Body of pancreas (tissue), 4 donors: ENCODE measurements at regions not wholly inside any gene's neighbourhood (a gene's known extent, or its start where the extent isn't known, plus 50 kb on each side); places are given as distances from the start of the nearest gene placed in this dataset.
"Not testable (repeated sequence)": the region's sequence is repeated elsewhere in the genome, so short reads cannot be mapped to it uniquely, and the experiment has no call there.

ENCODE experiments used
- ATAC-seq: fragments of 150-250 bp; one replicate; pipeline ENCODE4 v1.9.1; 2016
- DNase-seq, 4 donors: peaks; one replicate each; pipeline ENCODE4 v3.0.0-alpha.2; 2019
- H3K27ac ChIP-seq, 4 donors: fragments of 200-600 bp; sonication (generic); 1 replicate in 3 of 4; 2 replicates in 1 of 4; pipeline versions ENCODE4 v1.5.1 to v1.6.1; 2016 to 2019; ENCODE audit warnings: mild to moderate bottlenecking in 1 of 4, mixed read lengths in 1 of 4, moderate library complexity in 1 of 4
- H3K27me3 ChIP-seq, 2 donors: fragments of 200-600 bp; sonication (generic); one replicate each; pipeline ENCODE4 v1.6.0; 2016; ENCODE audit warnings: mild to moderate bottlenecking in 1 of 2
- H3K36me3 ChIP-seq, 2 donors: fragments of 200-600 bp; sonication (generic); replicated peaks in 1 of 2; 2 replicates each; pipeline ENCODE4 v1.5.1; 2016; ENCODE audit warnings: low read depth in 2 of 2; ENCODE audit not compliant: insufficient read depth in 1 of 2
- H3K4me1 ChIP-seq: fragments of 200-600 bp; sonication (generic); one replicate; pipeline ENCODE4 v1.6.0; 2016
- H3K4me3 ChIP-seq, 2 donors: fragments of 200-600 bp; sonication (generic); 1 replicate in 1 of 2; 2 replicates in 1 of 2; pipeline ENCODE4 v1.5.1; 2016 to 2019
- H3K9me3 ChIP-seq, 3 donors: fragments of 200-600 bp; sonication (generic); 1 replicate in 2 of 3; 2 replicates in 1 of 3; pipeline ENCODE4 v1.5.1; 2016
- POLR2A ChIP-seq, 3 donors: fragments of 450-650 bp; IDR thresholded peaks; one replicate each; pipeline ENCODE4 v1.6.1; 2016; ENCODE audit warnings: antibody characterized with exemption in 3 of 3, mild to moderate bottlenecking in 2 of 3
- WGBS, 2 donors: methylation state at CpG; one replicate each; pipeline ENCODE4 v1.1.5; 2017; 5-methylcytosine and 5-hydroxymethylcytosine counted together
- intact Hi-C: fragments of 100-400 bp; cut with DNase I; formaldehyde crosslinking; loops from one replicate; pipeline ENCODE4 v1.15.1; 2023
- TF ChIP-seq, protein P1 (sequence below), 7 experiments: fragments of 450-650 bp in 4 of 7; fragments of 200-600 bp in 3 of 7; sonication (generic) in 3 of 7; IDR thresholded peaks; one replicate each; pipeline ENCODE4 v1.5.1; 2016 to 2019; ENCODE audit warnings: antibody characterized with exemption in 7 of 7

DNA sequence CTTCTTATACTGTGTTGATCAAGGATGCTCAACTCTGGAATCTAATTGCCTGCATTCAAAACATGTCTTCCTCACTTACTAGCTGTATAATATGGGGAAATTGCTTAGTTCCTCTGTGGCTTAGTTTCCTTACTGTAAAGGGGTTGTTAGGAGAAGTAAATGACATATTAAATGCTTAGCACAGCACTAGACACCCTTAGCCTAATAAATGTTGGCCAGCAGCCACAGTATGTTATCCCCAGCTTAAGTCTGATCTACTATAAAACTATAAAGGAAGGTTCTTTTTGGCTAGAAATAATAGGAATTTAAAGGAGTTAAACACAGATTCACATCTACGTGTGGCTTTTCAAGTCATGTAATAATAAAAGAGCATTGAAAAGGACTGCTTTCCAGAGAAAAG is 232.4 kb downstream of the PCSK1 start:
- H3K36me3 ChIP-seq, result no peaks in the 10 kb centered on the region
- WGBS, 2 donors, result 20 to 28% methylated on average over 1 of the region's 1 CpG
- intact Hi-C loops, result no loop called here
- H3K9me3 ChIP-seq, result no peaks in the 10 kb centered on the region
- TF ChIP-seq, protein P1, sequence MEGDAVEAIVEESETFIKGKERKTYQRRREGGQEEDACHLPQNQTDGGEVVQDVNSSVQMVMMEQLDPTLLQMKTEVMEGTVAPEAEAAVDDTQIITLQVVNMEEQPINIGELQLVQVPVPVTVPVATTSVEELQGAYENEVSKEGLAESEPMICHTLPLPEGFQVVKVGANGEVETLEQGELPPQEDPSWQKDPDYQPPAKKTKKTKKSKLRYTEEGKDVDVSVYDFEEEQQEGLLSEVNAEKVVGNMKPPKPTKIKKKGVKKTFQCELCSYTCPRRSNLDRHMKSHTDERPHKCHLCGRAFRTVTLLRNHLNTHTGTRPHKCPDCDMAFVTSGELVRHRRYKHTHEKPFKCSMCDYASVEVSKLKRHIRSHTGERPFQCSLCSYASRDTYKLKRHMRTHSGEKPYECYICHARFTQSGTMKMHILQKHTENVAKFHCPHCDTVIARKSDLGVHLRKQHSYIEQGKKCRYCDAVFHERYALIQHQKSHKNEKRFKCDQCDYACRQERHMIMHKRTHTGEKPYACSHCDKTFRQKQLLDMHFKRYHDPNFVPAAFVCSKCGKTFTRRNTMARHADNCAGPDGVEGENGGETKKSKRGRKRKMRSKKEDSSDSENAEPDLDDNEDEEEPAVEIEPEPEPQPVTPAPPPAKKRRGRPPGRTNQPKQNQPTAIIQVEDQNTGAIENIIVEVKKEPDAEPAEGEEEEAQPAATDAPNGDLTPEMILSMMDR (IDR thresholded peaks at IDR 0.05), result no peak
- TF ChIP-seq POLR2A (IDR thresholded peaks at IDR 0.05), result no peak
- no peak overlapping the region for H3K4me3 ChIP-seq
- H3K27me3 ChIP-seq, result no peaks in the 10 kb centered on the region
- peaks cover 51% of the 10 kb centered on the region for H3K4me1 ChIP-seq
- DNase-seq (peak in 1 of 4 donors; percentile 32), ATAC-seq (no peak)
- peak overlapping the region in 3 of 4 donors; percentile 64 to 86 (median 80) for H3K27ac ChIP-seq

DNA sequence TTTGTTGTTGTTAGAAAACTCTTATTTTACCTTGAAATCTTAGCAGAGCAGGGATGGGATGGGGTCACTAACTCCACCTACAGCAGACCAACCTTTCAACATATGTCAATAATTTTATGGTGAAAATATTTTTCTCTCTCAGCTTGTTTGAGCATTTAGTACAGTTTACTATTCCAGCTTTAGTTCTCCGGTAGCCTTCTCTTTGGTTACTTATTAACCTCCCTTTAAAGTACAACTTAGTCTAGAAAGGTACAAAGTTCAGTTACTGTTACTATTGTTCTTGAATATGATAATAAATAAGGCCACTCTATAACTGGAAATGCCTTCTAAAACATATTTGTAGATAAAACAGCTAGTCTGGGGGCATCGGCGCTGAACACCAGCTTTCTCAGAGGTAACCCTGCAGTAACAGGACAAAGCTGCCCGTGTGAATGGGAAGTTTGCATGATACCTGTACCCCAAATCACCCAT is 233.3 kb downstream of the PCSK1 start:
- H3K4me3 ChIP-seq, result no peak overlapping the region
- H3K36me3 ChIP-seq, result no peaks in the 10 kb centered on the region
- no peaks in the 10 kb centered on the region for H3K9me3 ChIP-seq
- peak in 1 of 4 donors; percentile 23 for DNase-seq
- no peaks in the 10 kb centered on the region for H3K27me3 ChIP-seq
- 11 to 15% methylated on average over 4 of the region's 4 CpGs for WGBS, 2 donors
- intact Hi-C loops, result no loop called here
- H3K27ac ChIP-seq, result peak overlapping the region; percentile 64 to 86 (median 76)
- peaks cover 51% of the 10 kb centered on the region for H3K4me1 ChIP-seq
- TF ChIP-seq POLR2A (IDR thresholded peaks at IDR 0.05), result peak in 2 of 3 donors; percentile 26 to 34
- TF ChIP-seq, protein P1 (IDR thresholded peaks at IDR 0.05), result no peak
- peak; percentile 94 for ATAC-seq

DNA sequence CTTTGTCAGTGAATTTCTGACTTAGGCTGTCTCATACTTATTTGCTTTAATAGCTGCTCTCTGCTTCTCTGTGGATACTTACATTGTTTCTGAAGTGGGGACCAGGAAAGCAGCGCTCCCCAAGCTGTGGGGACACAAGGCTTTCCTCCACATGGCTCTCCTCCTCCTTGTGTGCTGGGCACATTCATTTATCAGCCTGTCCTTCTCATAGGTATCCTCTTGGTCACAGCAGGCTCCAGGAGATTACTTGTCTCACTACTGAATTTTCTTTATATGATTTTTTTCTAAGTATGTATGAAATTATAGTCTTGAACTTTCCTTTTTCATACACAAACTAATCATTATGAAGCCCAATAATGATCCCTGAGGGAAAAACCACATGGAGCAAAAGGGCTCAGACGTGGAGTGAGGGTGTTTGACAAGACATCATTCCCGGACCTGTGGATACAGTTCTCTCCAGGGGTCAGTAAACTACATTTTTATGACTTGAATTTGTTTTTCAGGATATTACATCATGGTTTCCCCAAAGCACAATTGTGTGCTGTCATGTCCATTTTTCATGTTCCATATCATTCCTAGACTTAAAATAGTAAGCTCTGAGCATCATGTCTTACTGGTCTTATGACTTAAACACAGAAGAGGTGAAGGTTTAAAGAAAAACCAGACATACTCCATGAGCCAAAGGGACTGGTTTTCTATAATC is 234.5 kb downstream of the PCSK1 start:
- 60 to 61% methylated on average over 3 of the region's 3 CpGs for WGBS, 2 donors
- no peaks in the 10 kb centered on the region for H3K27me3 ChIP-seq
- ATAC-seq, result no peak
- no peaks in the 10 kb centered on the region for H3K36me3 ChIP-seq
- H3K9me3 ChIP-seq, result no peaks in the 10 kb centered on the region
- no peak for DNase-seq
- no peak overlapping the region for H3K4me3 ChIP-seq
- TF ChIP-seq, protein P1 (IDR thresholded peaks at IDR 0.05), result no peak
- no peak for TF ChIP-seq POLR2A (IDR thresholded peaks at IDR 0.05)
- intact Hi-C loops, result no loop called here
- H3K4me1 ChIP-seq, result peaks cover 51% of the 10 kb centered on the region
- H3K27ac ChIP-seq, result peak overlapping the region in 3 of 4 donors; percentile 64 to 86 (median 80)

DNA sequence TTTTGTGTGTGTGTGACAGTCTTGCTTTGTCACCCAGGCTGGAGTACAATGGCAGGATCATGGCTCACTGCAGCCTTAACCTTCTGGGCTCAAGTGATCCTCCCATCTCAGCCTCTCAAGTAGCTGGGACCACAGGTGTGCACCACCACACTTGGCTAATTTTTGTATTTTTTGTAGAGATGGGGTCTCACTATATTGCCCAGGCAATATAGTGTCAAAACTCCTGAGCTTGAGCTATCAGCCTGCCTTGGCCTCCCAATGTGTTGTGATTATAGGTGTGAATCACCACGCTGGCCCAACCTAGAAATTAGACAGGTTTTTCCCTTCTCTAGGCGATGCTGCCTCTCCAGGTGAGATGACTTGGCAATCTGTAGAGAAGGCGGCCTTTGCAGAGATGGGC is 235.3 kb downstream of the PCSK1 start:
- H3K27me3 ChIP-seq, ATAC-seq, H3K4me3 ChIP-seq, H3K36me3 ChIP-seq, DNase-seq, intact Hi-C loops, H3K9me3 ChIP-seq: not testable (repeated sequence)
- Histone ChIP-seq H3K4me1 (peaks cover 51% of the 10 kb centered on the region), H3K27ac (peak overlapping the region in 1 of 4 donors; percentile 36)
- WGBS, 2 donors, result 90% methylated on average over 3 of the region's 3 CpGs

DNA sequence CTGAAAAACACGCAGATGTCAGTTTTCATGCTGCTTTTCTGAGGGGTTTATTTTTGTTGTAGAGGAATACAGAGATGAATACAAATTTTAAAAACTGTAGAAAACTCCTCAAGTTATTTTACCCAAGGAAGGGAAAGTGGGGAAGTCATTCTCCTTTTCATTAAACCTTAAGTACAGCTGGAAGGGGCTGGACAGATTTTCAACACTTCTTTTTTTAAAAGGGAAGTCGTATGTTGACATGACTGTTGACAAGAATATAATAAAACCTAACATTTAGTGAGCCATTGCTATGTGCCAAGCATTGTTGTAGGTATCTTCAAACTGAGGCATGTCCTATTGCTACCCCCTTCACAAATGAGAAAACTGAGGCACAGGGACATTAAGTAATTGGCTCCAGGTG is 235.7 kb upstream of the ELL2 start:
- intact Hi-C loops, result no loop called here
- Histone ChIP-seq H3K27ac (peak overlapping the region in 1 of 4 donors; percentile 36), H3K36me3 (no peaks in the 10 kb centered on the region), H3K4me1 (peaks cover 51% of the 10 kb centered on the region), H3K4me3 (no peak overlapping the region), H3K9me3 (no peaks in the 10 kb centered on the region), H3K27me3 (no peaks in the 10 kb centered on the region)
- TF ChIP-seq POLR2A (IDR thresholded peaks at IDR 0.05), result no peak
- TF ChIP-seq, protein P1 (IDR thresholded peaks at IDR 0.05), result no peak
- ATAC-seq, result no peak
- WGBS, 2 donors, result 78 to 87% methylated on average over 2 of the region's 2 CpGs
- DNase-seq, result no peak
